ELR (cell line): ENCODE measurements at regions not wholly inside any gene's neighbourhood (a gene's known extent, or its start where the extent isn't known, plus 50 kb on each side); places are given as distances from the start of the nearest gene placed in this dataset.
"Not testable (repeated sequence)": the region's sequence is repeated elsewhere in the genome, so short reads cannot be mapped to it uniquely, and the experiment has no call there.

Experiments used
- DNase-seq: peaks from one replicate; pipeline ENCODE4 v3.0.0-alpha.2; 2015; ENCODE audit warnings: low read depth

- not testable (repeated sequence) for DNase-seq
These were observed 435.8 kb downstream of the SHISA9 start for GRCh38 chr16:13336907-13337881.

GRCh38 chr16:13338044-13338443, 436.6 kb downstream of the SHISA9 start:
- DNase-seq = no peak

DNA sequence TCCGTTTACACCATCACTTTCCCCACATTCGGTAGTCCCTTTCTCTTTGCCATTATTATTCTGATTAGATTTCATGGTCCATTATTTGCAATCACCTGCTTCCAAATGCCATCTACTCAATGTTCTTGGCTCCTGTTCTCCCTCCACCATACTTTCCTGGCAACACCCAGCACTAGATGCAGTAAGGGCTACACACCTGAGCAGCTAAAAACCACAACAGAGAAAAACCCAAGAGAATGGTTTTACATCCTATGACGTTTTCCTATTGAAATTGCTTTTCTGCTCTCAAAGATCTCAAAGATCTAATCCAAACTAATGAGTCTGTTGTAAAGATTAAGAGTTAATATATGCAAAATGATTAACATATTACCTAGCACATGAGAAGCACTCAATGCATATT, 441.3 kb downstream of the SHISA9 start:
- DNase-seq = no peak

DNA sequence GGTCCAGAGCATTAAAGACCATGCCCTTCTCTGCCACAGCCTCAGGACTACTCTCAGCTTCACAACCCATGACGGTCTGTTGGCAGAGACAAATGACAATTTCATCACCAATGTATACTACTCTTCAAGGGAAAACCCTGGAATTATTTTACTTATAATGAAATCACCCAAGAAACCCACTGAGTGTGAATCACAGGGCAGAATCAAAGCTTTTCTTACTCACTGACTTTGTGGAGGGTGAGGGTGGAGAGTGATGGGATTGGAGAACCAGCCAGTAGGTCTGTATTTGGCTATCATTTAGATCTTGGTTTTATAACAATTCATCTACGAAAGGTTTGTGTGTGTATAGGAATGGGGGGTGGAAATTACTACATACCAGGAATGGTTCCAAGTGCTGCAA, 442.6 kb downstream of the SHISA9 start:
- no peak for DNase-seq

DNA sequence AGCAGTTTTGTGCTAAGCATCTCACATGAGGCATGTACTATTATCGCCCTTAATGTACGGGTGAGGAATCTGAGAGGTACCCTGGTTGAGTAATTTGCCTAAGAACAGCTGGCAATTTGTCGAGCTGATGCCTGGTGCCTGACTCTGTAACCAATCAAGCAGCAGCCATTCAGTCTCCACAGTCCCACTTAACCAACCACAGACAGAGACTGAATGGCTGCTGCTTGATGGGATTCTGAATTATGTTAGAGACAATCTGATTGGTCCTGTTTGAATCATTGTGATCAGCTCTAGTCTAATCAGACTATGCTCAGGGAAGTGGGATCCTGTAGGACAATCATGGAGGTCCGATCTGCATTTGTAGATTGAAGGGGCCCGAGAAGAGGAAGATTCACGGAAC, 447.0 kb downstream of the SHISA9 start:
- DNase-seq = no peak

DNA sequence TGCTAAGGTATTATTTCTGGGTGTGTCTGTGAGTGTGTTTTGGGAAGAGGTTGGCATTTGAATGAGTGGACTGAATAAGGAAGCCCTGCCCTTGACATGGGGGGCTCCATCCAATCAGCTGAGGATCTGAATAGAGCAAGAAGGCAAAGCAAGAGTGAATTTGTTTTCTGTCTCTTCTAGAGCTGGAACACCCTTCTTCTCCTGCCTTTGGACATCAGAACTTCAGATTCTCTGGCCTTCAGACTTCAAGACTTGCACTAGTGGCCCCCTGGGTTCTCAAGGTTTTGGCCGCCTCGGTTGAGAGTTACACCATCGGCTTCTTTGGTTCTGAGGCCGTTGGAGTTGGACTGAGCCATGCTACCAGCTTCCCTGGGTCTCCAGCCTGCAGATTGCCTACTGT, 448.6 kb downstream of the SHISA9 start:
- no peak for DNase-seq

DNA sequence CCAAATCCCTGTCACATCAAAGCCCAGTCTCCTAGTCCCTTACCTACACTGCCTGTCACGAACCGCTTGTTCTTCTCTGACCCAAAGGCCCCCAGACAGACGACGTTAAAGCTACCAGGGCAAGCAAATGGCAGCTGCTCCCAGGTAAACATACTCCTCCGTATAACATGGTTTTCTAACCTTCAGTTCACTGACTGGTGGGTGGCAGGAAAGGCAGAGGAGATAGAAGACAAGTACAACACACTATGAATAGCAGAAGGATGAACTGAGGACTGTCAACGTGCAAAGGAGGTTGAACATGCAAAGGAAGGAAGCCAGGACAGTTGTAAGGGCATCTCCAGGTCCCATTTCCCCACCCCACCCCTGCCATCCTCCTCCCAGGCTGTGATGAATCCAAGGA, 449.8 kb downstream of the SHISA9 start:
- no peak for DNase-seq

DNA sequence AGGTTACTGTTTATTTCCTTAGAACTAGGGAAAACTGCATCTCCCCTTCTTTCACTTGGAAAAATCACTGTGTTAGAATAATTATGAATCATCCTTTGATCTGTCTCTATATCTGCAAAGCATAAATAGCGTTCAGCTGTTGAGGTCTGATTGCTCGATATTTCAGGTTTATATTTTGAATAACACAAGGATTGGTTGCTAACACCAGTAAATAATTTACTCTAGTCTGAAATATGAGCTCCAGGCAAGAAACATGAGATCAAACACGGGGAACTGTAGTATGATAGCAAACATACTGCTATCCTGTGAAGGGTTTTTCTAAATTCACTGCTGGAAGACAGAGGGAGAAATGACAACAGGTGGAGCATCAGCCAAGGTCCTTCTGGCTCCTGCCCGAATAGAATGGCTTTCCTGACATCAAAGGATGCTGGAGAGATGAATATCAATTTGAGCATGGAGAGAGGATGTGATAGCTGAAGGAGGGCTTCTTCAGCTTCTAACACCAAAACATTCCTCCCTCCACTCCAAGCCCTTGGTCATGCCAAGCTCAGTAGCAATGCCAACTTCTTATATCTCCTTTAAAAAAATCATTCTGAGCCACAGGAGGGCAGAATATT, 450.3 kb downstream of the SHISA9 start:
- no peak for DNase-seq

DNA sequence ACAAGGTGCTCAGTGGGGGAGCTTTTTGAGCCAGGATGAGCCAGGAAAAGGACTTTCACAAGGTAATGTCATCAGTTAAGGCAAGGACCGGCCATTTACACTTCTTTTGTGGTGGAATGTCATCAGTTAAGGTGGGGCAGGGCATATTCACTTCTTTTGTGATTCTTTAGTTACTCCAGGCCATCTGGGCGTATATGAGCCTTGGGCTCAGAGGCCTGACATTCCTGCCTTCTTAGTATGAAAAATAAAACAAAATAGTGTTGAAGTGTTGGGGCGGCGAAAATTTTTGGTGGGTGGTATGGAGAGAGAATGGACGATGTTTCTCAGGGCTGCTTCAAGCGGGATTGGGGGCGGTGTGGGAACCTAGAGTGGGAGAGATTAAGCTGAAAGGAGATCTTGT, 451.4 kb downstream of the SHISA9 start:
- DNase-seq = not testable (repeated sequence)

DNA sequence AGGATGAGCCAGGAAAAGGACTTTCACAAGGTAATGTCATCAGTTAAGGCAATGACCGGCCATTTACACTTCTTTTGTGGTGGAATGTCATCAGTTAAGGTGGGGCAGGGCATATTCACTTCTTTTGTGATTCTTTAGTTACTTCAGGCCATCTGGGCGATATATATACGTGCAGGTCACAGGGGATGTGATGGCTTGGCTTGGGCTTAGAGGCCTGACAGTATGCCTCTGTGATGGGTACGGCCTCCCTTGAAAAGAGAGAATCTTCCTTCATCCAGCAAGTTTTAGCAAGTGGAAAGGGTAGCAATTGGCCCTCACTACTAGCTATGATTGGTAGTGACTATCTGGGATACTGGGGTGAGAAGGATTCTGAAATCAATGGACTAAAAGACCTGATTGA, 456.4 kb downstream of the SHISA9 start:
- not testable (repeated sequence) for DNase-seq

- DNase-seq = no peak
These were observed 458.4 kb downstream of the SHISA9 start for GRCh38 chr16:13359835-13360234.

DNA sequence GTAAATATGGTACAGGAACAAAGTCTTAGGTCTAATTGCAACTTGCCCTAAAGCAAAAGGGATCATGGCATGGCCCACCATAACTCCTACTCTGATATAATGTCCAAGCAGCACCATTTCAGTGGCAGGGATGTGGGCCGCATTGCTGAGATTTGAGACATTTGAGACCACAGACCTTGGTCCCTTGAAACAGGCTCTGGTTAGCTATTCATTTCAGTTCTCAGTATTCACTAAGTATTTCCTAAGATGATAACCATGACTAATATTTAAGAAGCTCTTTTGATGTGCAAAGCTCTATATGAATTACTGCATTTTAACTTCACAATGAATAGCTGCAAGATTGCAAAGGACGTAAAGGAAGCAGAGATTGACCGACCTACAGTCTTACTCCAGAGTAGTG, 471.0 kb downstream of the SHISA9 start:
- no peak for DNase-seq

GRCh38 chr16:13376174-13376573, 474.8 kb downstream of the SHISA9 start:
- no peak for DNase-seq

- no peak for DNase-seq
These were observed 475.7 kb downstream of the SHISA9 start for GRCh38 chr16:13377143-13377542.

- DNase-seq = no peak
These were observed 476.8 kb downstream of the SHISA9 start for GRCh38 chr16:13378151-13378550.

DNA sequence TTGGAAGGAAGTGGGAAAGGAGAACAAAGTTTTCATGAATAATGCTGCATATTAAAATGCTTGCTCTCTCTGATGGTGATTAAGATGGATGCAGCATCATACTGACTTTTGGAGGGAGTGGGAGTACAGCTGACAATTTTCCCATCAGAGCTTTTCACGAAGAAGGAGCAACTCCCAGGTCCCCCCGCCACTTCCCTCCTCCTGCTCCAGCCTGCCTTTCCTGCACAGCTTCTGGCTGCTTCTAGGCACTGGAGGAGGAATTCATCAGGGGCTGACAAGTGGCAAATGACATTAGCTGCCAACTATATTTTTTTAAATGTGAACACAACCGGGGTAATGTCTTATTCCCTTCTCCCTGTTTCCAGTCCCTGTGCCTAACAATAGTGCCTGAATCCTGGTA, 477.9 kb downstream of the SHISA9 start:
- no peak for DNase-seq

DNA sequence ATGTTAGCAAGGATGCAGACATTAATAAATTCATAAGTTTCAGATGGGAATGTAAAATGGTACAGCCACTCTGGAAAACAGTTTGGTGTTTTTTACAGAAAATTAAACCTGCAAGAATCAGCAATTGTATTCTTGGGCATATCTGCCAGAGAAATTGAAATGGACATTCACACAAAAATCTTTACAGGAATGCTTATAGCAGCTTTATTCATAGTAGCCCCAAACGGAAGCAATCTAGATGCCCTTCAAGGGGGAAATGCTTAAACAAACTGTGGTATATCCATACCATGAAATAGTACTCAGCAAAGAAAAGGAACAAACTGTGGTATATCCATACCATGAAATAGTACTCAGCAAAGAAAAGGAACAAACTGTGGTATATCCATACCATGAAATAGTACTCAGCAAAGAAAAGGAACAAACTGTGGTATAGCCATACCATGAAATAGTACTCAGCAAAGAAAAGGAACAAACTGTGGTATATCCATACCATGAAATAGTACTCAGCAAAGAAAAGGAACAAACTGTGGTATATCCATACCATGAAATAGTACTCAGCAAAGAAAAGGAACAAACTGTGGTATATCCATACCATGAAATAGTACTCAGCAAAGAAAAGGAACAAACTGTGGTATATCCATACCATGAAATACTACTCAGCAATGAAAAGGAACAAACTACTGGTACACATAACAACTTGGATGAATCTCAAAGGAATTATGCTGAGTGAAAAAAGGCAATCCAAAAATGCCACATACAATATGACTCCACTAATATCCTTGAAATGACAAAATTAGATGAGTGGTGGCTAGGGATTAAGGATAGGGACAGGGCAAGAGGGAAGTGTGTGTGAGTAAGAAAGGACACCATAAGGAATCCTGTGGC, 484.0 kb downstream of the SHISA9 start:
- not testable (repeated sequence) for DNase-seq

DNA sequence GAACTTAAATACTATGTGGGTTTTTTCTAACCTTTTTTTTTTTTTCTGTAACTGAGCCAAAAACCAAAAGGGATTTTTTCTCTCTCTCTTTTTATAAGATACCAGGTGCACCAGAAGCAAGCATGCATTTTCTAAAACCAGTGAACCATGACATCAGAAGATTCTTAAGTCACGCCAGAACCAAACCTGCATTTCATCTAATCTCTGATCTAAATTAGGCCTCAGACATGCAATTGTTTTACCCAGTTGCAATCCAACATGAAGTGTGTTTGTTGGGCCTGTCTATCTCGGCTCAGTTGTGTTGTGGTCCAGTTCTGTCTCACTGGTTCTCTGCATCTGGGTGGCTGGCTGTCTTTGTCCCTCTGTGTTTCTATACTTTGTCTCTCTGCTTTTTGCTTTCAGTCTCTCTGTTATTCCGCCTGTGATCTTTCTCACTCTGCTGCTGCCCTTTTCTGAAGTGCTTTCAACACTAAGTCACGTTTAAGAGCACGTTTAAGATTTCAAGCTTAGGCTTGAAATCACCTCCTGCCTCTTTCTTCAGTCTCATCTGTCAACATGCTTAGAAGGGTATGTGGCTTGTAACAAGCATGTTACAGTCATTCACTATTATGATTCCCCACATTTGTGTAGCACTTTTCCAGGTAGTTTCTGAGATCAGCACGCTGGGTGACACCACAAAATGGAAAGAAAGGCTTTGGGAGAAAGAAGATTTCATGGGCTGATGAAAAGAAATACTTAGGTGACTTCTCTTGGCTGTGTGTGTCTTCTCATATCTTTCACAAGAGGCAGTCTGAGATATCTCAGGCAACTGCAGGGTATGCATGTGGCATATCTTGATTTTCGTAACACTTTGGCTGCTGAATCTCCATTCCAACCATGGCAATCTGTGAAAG, 488.9 kb downstream of the SHISA9 start:
- DNase-seq = no peak

DNA sequence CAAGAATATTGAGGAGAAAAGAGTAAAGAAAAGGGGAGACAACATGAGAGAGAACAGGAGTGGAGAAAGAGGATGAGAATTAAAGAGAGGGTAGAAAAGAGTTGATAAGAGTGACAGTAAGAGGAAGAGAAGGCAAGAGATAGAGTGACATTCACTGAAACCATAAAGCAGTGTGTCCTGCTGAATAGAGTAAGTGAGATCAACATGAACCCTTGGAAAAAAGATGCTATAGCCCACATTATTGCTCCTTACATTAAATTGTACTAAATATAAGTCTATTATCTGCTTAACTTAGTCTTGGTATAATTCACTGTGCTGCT, 489.5 kb downstream of the SHISA9 start:
- no peak for DNase-seq

- no peak for DNase-seq
These were observed 489.9 kb downstream of the SHISA9 start for GRCh38 chr16:13391337-13391736.

DNA sequence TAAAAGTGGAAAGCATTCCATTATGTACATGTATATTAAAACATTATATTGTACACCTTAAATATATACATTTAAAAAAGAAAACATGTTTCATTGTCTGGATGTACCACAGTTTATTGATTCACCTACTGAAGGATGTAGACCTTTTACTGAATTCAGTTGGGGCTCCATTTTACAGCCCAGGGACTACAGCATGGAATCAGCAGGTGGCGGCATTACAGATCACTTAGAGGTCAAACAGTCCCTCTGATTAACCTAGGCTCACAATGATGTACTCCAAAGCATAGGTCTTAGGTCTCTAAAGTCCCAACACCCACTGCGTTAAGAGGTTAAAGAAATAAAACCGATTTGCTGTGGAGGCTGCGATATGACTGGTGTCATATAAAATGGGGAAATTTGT, 490.9 kb downstream of the SHISA9 start:
- no peak for DNase-seq

DNA sequence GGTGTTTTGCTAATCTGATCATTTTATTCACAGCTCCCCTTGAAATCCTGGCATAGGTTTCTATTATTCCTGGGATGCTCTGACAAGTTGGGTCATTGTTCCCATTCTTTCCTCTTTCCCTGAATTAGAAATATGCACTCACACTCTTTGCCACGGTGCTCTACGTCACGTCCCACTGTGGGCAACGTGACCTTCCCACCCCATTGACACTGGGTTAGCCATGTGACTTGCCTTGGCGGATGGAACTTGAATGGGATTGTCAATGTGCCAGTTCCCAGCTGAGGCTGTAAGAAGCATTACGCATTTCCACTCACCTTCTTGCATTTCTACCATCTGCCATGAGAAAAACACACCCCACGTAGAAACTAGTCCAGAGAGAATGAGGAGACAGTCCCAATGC, 492.4 kb downstream of the SHISA9 start:
- no peak for DNase-seq
